HUES48 (cell line): ENCODE measurements at regions not wholly inside any gene's neighbourhood (a gene's known extent, or its start where the extent isn't known, plus 50 kb on each side); places are given as distances from the start of the nearest gene placed in this dataset.

Experiments
- H3K27ac ChIP-seq: one replicate; pipeline ENCODE4 v1.7.0; 2013; ENCODE audit warnings: low read depth, low read length, inconsistent platforms
- H3K27me3 ChIP-seq: 2 replicates; pipeline ENCODE4 v1.6.1; 2013; ENCODE audit warnings: mild to moderate bottlenecking, low read length; ENCODE audit not compliant: control insufficient read depth, insufficient read depth
- H3K36me3 ChIP-seq: 2 replicates; pipeline ENCODE4 v1.6.1; 2013; ENCODE audit warnings: low read length; ENCODE audit not compliant: control insufficient read depth, insufficient read depth
- H3K4me1 ChIP-seq: 2 replicates; pipeline ENCODE4 v1.6.1; 2013; ENCODE audit warnings: mild to moderate bottlenecking, low read length; ENCODE audit not compliant: control insufficient read depth, insufficient read depth
- H3K4me3 ChIP-seq: 2 replicates; pipeline ENCODE4 v1.5.1; 2013; ENCODE audit warnings: mild to moderate bottlenecking, low read depth, low read length
- H3K9ac ChIP-seq: 2 replicates; pipeline ENCODE4 v1.6.1; 2013; ENCODE audit warnings: mild to moderate bottlenecking, low read depth, low read length, moderate library complexity
- H3K9me3 ChIP-seq: 2 replicates; pipeline ENCODE4 v1.6.1; 2013; ENCODE audit warnings: low read length; ENCODE audit not compliant: control insufficient read depth, insufficient read depth

DNA sequence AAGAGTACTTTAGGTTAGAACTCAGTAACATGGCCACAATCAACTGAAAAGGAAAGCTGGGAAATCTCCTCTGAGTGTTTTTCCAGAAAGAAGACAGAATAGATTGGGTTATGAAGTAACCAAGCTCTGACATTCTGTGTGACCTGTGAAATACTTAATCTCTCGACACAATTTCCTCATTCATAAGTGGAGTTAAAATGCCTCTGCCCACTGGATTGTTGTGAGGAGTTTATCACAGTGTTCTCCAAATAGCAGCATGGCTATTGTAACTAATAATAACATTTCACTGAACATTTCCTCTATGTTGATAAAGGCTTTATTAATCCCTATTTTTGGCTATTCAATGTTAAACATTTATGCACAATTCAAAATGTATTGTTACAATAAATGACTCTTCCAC is 311.0 kb downstream of the GABRB2 start:
- Histone ChIP-seq H3K4me1 (no peaks in the 10 kb centered on the region), H3K27me3 (no peaks in the 10 kb centered on the region), H3K27ac (no peak overlapping the region), H3K9ac (no peak overlapping the region), H3K9me3 (no peaks in the 10 kb centered on the region), H3K36me3 (no peaks in the 10 kb centered on the region), H3K4me3 (no peak overlapping the region)

- peaks cover 3% of the 10 kb centered on the region; the same call in 1 of the 2 replicates for H3K4me1 ChIP-seq
- no peaks in the 10 kb centered on the region for H3K9me3 ChIP-seq
- no peak overlapping the region for H3K27ac ChIP-seq
- H3K4me3 ChIP-seq: no peak overlapping the region
- H3K9ac ChIP-seq: no peak overlapping the region
- H3K36me3 ChIP-seq: no peaks in the 10 kb centered on the region
- no peaks in the 10 kb centered on the region for H3K27me3 ChIP-seq
These were observed 313.0 kb downstream of the GABRB2 start for GRCh38 chr5:161233553-161233952.

DNA sequence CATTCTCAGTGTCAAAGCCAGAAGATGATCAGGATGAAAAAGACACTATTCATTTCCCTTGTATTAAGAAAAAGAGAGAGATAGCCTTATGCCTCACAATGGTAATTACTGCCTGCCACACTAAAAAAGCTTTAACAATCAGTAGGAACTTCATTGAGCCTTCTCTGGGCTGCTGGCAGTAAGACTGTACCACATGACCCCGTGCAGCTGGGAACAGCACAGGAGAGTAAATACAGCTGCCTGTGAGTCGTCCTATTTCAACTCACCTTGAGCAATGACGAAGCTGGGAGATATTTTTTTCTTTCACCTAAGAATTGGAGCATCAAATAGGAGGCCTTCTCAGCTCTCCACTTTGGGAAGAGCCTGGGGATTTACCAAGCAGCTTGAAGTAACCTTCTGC is 316.3 kb downstream of the GABRB2 start:
- Histone ChIP-seq H3K9me3 (no peaks in the 10 kb centered on the region), H3K9ac (no peak overlapping the region), H3K4me3 (no peak overlapping the region), H3K27me3 (no peaks in the 10 kb centered on the region), H3K4me1 (peaks cover 10% of the 10 kb centered on the region; the same call in 1 of the 2 replicates), H3K27ac (no peak overlapping the region), H3K36me3 (no peaks in the 10 kb centered on the region)

GRCh38 chr5:161219816-161220215 is 326.7 kb downstream of the GABRB2 start:
- Histone ChIP-seq H3K9me3 (no peaks in the 10 kb centered on the region), H3K27ac (no peak overlapping the region), H3K4me3 (no peak overlapping the region)

DNA sequence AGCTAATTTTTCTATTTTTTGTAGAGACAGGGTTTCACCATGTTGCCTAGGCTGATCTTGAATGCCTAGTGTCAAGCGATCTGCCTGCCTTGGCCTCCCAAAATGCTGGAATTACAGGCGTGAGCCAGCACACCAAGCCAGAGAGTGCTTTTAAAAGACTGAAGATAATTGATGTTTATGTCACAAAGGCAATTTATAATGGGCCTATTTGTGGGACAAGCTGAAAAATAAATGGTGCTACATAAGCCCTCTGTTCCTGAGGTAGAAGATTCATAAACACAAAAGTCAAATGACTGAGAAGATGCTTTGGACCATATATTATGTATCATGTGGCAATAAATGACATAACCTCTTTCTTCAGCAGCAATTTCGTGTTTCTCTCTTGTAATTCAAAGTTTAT is 329.6 kb downstream of the GABRB2 start:
- Histone ChIP-seq H3K9me3 (no peaks in the 10 kb centered on the region), H3K4me3 (no peak overlapping the region), H3K9ac (no peak overlapping the region), H3K27ac (no peak overlapping the region), H3K36me3 (no peaks in the 10 kb centered on the region), H3K4me1 (no peaks in the 10 kb centered on the region), H3K27me3 (no peaks in the 10 kb centered on the region)

More at GRCh38 chr5:161219816-161220215, 326.7 kb downstream of the GABRB2 start:
- Histone ChIP-seq H3K9ac (no peak overlapping the region), H3K4me1 (no peaks in the 10 kb centered on the region), H3K36me3 (no peaks in the 10 kb centered on the region), H3K27me3 (no peaks in the 10 kb centered on the region)

DNA sequence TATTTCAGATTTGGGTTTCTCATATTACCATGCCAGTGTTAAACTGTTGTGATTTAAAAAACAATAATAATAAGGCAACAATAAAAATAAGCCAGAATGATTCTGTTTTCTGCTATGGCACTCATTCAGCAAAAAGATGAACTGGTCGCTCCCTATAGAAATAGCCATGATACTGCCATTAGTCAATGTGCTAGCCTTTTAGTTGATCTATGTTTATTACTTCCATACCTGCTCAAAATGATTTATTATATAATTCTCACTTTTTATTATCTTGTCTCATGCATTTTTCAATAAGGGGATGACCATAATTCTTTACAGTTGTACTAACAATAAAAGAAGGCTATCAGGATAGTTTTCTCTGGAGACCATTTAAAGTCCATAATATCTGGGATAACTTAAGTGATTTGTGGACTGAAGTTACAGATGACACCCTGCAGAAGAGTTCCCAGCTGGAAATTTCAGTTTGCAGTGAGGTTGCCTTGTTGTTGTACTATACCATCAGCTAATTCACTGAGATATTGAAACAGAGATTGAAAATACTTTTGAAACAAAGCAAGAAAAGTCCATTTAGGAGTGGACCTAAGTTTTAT is 334.3 kb downstream of the GABRB2 start:
- no peaks in the 10 kb centered on the region for H3K36me3 ChIP-seq
- H3K27ac ChIP-seq: no peak overlapping the region
- H3K4me3 ChIP-seq: no peak overlapping the region
- H3K4me1 ChIP-seq: no peaks in the 10 kb centered on the region
- H3K27me3 ChIP-seq: no peaks in the 10 kb centered on the region
- no peak overlapping the region for H3K9ac ChIP-seq
- no peaks in the 10 kb centered on the region for H3K9me3 ChIP-seq

GRCh38 chr5:161201558-161201957 is 345.0 kb downstream of the GABRB2 start:
- Histone ChIP-seq H3K36me3 (no peaks in the 10 kb centered on the region), H3K27me3 (no peaks in the 10 kb centered on the region), H3K4me1 (no peaks in the 10 kb centered on the region), H3K9me3 (no peaks in the 10 kb centered on the region), H3K27ac (no peak overlapping the region), H3K9ac (no peak overlapping the region), H3K4me3 (no peak overlapping the region)

- Histone ChIP-seq H3K4me3 (no peak overlapping the region), H3K27me3 (no peaks in the 10 kb centered on the region)
These were observed 338.8 kb upstream of the ATP10B start for GRCh38 chr5:161190778-161191177.

GRCh38 chr5:161190086-161190485 is 338.1 kb upstream of the ATP10B start:
- Histone ChIP-seq H3K9ac (no peak overlapping the region), H3K4me3 (no peak overlapping the region), H3K9me3 (no peaks in the 10 kb centered on the region), H3K27ac (no peak overlapping the region), H3K36me3 (no peaks in the 10 kb centered on the region), H3K4me1 (peaks cover 19% of the 10 kb centered on the region), H3K27me3 (no peaks in the 10 kb centered on the region)

More at GRCh38 chr5:161190778-161191177, 338.8 kb upstream of the ATP10B start:
- no peak overlapping the region for H3K27ac ChIP-seq
- H3K36me3 ChIP-seq: no peaks in the 10 kb centered on the region
- no peaks in the 10 kb centered on the region for H3K9me3 ChIP-seq
- H3K4me1 ChIP-seq: peaks cover 19% of the 10 kb centered on the region
- H3K9ac ChIP-seq: no peak overlapping the region

DNA sequence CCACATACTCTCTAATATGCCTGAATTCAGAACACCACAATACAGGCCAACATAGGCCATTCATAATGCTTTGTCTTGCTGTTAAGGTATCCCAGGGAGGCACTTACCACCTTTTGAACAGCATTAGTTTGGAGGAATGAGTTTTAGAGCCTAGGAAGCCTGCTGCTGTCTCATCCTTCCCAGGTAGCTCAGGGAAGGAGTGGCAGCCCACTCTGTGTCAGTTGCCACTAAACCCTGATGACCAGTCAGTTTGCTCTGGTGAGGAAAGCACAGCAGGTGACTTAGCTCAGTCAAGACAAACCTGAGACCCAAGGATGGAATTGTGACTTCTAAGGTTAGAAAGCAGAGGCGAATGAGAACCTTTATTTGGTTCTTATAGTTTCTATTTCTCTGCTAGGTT is 337.4 kb upstream of the ATP10B start:
- no peaks in the 10 kb centered on the region for H3K27me3 ChIP-seq
- H3K9me3 ChIP-seq: no peaks in the 10 kb centered on the region
- no peak overlapping the region for H3K4me3 ChIP-seq
- H3K27ac ChIP-seq: no peak overlapping the region
- no peak overlapping the region for H3K9ac ChIP-seq
- H3K36me3 ChIP-seq: no peaks in the 10 kb centered on the region
- peaks cover 19% of the 10 kb centered on the region for H3K4me1 ChIP-seq

DNA sequence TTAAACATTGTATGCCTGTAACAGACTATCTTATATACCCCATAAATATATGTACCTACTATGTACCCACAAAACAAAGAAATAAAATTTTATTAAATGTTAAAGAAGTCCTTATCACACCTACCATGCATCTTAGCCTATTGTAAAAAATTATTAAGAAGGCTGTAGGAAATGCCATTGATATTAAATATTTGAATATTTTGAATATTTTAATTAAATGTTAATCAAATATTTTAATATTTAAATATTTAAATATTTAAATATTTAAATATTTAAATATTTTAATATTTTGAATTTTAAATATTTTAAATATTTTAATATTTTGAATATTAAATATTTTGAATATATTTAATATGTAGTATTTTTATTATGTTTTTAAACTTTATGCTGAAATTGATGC is 331.5 kb upstream of the ATP10B start:
- H3K4me1 ChIP-seq: no peaks in the 10 kb centered on the region
- H3K36me3 ChIP-seq: no peaks in the 10 kb centered on the region
- no peaks in the 10 kb centered on the region for H3K27me3 ChIP-seq
- H3K27ac ChIP-seq: no peak overlapping the region
- no peak overlapping the region for H3K9ac ChIP-seq
- no peak overlapping the region for H3K4me3 ChIP-seq
- no peaks in the 10 kb centered on the region for H3K9me3 ChIP-seq
